Upper lobe of left lung (tissue), 6 donors: ENCODE measurements at regions not wholly inside any gene's neighbourhood (a gene's known extent, or its start where the extent isn't known, plus 50 kb on each side); places are given as distances from the start of the nearest gene placed in this dataset.

Experiments used
- ATAC-seq, 2 donors: fragments of 200-7000 bp; cut with Tn5 transposase; one replicate each; pipeline ENCODE4 v1.9.1; 2022; ENCODE audit warnings: mild to moderate bottlenecking in 2 of 2, moderate library complexity in 2 of 2; ENCODE audit not compliant: low FRiP score in 2 of 2
- DNase-seq, 2 donors: peaks; one replicate each; pipeline ENCODE4 v3.0.0-alpha.2; 2019 to 2020
- H3K27ac ChIP-seq, 4 donors: fragments of 200-600 bp; sonication (generic); one replicate each; pipeline ENCODE4 v1.5.1; 2016 to 2019
- H3K27me3 ChIP-seq, 4 donors: fragments of 200-600 bp; sonication (generic); one replicate each; pipeline ENCODE4 v1.5.1; 2017 to 2019
- H3K36me3 ChIP-seq, 4 donors: fragments of 200-600 bp; sonication (generic); one replicate each; pipeline ENCODE4 v1.5.1; 2016 to 2019
- H3K4me1 ChIP-seq, 4 donors: fragments of 200-600 bp; sonication (generic); one replicate each; pipeline ENCODE4 v1.5.1; 2018 to 2019
- H3K4me3 ChIP-seq, 4 donors: fragments of 200-600 bp; sonication (generic); one replicate each; pipeline ENCODE4 v1.5.1; 2017 to 2019; ENCODE audit warnings: mild to moderate bottlenecking in 2 of 4, moderate library complexity in 1 of 4
- H3K9me3 ChIP-seq, 4 donors: fragments of 200-600 bp; sonication (generic); one replicate each; pipeline ENCODE4 v1.5.1; 2018 to 2019
- EP300 ChIP-seq, 4 donors: sonication (generic); formaldehyde crosslinking; IDR thresholded peaks; one replicate each; pipeline ENCODE4 v1.5.1; 2017; ENCODE audit warnings: antibody characterized with exemption in 4 of 4, control low read depth in 2 of 4
- POLR2A ChIP-seq, 4 donors: fragments of 450-650 bp; IDR thresholded peaks; one replicate each; pipeline ENCODE4 v1.5.1; 2016 to 2017; ENCODE audit warnings: antibody characterized with exemption in 4 of 4, mild to moderate bottlenecking in 2 of 4
- POLR2AphosphoS5 ChIP-seq, 2 donors: sonication (generic); formaldehyde crosslinking; IDR thresholded peaks; one replicate each; pipeline ENCODE4 v1.5.1; 2017; ENCODE audit warnings: antibody characterized with exemption in 2 of 2
- WGBS, 2 donors: methylation state at CpG; one replicate each; pipeline ENCODE4 v1.1.5; 2017 to 2018; 5-methylcytosine and 5-hydroxymethylcytosine counted together
- TF ChIP-seq, protein P1 (sequence below), 6 experiments: fragments of 450-650 bp in 4 of 6; fragments of 200-600 bp in 2 of 6; sonication (generic) in 2 of 6; IDR thresholded peaks; one replicate each; pipeline ENCODE4 v1.5.1; 2016 to 2019; ENCODE audit warnings: antibody characterized with exemption in 6 of 6
- donor health status: DM: no; HTN: no; CAD: no; lungs with moderate emphysema.
- donor health status: DM: no; HTN: yes; CAD: no; lungs with severe emphysema.

DNA sequence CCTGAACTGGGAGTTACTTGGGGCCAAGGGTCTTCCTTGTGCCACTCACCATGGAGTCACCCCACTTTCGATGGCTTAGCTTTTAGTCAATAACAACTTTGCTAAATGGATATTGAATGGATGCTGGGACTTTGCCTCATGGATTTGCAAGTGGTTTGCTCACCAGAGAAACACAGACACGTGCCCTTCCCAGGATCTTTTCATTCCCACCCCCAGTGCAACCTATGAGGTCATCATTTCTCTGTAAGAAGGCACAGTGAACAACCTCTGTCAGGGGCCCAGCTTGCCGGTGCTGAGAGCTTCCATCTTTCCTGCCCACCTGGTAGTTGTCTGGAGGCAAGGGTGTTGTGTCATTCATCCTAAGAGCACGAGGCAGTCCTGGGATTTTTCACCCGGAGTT lies 256.8 kb upstream of the PMEPA1 start:
- no peak for DNase-seq
- ATAC-seq: no peak
- Histone ChIP-seq H3K36me3 (no peaks in the 10 kb centered on the region), H3K27ac (no peak overlapping the region), H3K4me3 (no peak overlapping the region), H3K4me1 (no peaks in the 10 kb centered on the region), H3K27me3 (no peaks in the 10 kb centered on the region), H3K9me3 (no peaks in the 10 kb centered on the region)
- WGBS, 2 donors: 75% methylated on average over 4 to 5 of the region's 5 CpGs
- TF ChIP-seq POLR2A (IDR thresholded peaks at IDR 0.05) (no peak), EP300 (IDR thresholded peaks at IDR 0.05) (no peak), POLR2AphosphoS5 (IDR thresholded peaks at IDR 0.05) (no peak)
- TF ChIP-seq, protein P1, sequence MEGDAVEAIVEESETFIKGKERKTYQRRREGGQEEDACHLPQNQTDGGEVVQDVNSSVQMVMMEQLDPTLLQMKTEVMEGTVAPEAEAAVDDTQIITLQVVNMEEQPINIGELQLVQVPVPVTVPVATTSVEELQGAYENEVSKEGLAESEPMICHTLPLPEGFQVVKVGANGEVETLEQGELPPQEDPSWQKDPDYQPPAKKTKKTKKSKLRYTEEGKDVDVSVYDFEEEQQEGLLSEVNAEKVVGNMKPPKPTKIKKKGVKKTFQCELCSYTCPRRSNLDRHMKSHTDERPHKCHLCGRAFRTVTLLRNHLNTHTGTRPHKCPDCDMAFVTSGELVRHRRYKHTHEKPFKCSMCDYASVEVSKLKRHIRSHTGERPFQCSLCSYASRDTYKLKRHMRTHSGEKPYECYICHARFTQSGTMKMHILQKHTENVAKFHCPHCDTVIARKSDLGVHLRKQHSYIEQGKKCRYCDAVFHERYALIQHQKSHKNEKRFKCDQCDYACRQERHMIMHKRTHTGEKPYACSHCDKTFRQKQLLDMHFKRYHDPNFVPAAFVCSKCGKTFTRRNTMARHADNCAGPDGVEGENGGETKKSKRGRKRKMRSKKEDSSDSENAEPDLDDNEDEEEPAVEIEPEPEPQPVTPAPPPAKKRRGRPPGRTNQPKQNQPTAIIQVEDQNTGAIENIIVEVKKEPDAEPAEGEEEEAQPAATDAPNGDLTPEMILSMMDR (IDR thresholded peaks at IDR 0.05): no peak

DNA sequence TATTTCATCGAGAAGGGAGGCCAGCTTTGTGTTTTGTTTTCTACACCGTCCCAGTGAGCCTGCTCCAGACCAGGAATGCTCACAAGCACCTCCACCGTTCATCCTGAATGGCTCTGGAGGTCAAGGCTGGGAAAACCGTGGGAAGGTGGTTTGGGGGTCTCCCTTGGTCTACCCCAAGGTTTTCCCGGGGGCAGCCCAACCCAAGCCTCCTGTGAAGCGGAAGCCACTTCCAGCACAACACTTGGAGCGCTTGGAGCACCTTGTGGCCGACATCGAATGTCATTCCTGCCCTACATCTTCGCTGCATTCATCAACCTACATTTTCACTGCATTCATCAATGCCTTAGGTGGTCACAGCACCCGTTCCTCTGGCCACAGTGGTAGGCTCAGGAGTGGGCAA lies 255.6 kb upstream of the PMEPA1 start:
- H3K4me3 ChIP-seq: no peak overlapping the region
- ATAC-seq: no peak

DNA sequence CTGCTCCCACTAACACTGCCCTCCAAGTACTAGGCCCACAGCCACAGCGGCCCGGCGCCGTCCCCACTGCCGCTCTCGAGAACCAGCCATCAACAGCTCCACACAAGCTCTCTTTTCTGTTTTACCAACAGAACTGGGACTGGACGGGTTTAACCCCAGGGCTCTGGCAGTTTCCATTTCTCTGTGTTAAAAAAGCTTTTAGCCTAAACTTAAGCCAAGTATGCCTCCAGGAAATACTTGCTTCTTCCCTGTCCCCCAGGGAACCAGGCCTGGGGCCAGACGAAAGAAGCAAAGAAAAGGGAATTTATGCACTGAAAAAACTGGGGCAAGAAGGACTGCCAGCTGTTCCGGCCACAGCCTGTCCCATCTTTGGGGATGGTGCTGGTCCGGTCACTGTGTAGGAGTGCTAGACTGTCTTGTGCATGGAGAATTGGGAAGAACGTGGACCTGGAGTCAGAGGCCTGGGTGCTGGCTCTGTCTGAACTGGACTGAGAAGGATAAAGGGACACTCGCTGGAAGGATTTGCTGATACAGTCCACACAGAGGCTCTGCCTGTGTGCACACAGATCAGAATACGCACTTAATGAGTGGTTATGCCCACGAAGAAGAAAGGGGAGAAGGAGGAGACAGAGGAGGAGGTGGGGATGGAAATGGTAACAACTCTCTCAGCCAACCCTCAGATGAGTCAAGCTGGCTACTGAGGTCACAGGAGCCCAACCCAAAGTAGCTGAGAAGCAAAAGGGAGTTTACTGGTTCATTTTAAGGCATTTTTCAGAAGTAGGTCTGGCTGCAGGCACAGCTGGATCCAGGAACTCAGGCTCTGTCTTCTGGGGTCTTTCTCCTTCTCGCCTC lies 254.4 kb upstream of the PMEPA1 start:
- no peak for TF ChIP-seq POLR2AphosphoS5 (IDR thresholded peaks at IDR 0.05)
- no peak for TF ChIP-seq EP300 (IDR thresholded peaks at IDR 0.05)
- TF ChIP-seq, protein P1 (IDR thresholded peaks at IDR 0.05): no peak
- no peak for TF ChIP-seq POLR2A (IDR thresholded peaks at IDR 0.05)
- H3K36me3 ChIP-seq: no peaks in the 10 kb centered on the region
- ATAC-seq (peak in 1 of 2 donors; percentile 85), DNase-seq (peak in 1 of 2 donors; percentile 85)
- 84 to 88% methylated on average over 15 of the region's 15 CpGs for WGBS, 2 donors
- no peaks in the 10 kb centered on the region for H3K4me1 ChIP-seq
- H3K27ac ChIP-seq: no peak overlapping the region
- no peaks in the 10 kb centered on the region for H3K9me3 ChIP-seq
- no peaks in the 10 kb centered on the region for H3K27me3 ChIP-seq
- H3K4me3 ChIP-seq: no peak overlapping the region

More for the DNA sequence above, 255.6 kb upstream of the PMEPA1 start:
- H3K4me1 ChIP-seq: no peaks in the 10 kb centered on the region
- no peak overlapping the region for H3K27ac ChIP-seq
- H3K9me3 ChIP-seq: no peaks in the 10 kb centered on the region
- no peaks in the 10 kb centered on the region for H3K27me3 ChIP-seq
- WGBS, 2 donors: 84 to 90% methylated on average over 11 of the region's 11 CpGs
- TF ChIP-seq POLR2A (IDR thresholded peaks at IDR 0.05) (no peak), EP300 (IDR thresholded peaks at IDR 0.05) (no peak), POLR2AphosphoS5 (IDR thresholded peaks at IDR 0.05) (no peak)
- TF ChIP-seq, protein P1 (IDR thresholded peaks at IDR 0.05): no peak
- no peaks in the 10 kb centered on the region for H3K36me3 ChIP-seq
- no peak for DNase-seq

DNA sequence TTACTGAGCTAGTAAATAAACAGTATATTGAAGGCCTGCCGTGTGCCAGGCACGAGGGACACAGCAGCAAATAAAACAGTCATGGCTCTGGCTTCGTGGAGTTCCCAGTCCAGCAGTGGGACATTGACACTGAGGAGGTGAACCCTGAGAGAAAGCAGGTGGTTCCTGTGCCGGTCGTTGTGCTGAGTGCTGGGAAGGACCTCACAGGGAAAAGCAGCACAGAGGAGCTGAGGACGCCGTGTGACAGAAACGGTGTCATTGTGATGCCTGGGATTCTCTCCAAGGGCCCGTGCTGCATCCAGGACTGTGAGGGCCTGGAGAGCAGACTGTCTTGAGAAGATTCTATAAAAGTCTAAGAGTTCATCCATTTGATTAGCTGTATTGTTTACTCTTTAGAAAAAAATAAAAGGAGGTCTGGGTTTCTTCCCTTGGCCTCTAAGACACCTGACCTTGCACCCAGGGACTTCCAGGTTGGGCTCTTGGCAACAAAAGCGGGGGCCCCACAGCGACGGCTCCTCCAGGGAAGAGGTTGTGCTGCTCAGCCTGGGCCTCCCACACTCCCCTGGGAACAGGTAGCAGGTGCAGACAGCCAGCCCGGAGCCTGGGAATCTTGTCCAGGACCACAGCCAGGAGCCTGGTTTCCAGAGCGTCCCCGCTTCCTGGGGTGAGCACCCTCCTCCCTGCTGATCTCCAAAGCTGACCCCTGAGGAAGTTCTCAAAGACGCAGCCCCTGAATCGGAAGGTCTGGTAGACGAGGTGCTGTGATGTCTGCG lies 251.2 kb upstream of the PMEPA1 start:
- WGBS, 2 donors: 71 to 74% methylated on average over 18 to 19 of the region's 19 CpGs
- H3K9me3 ChIP-seq: no peaks in the 10 kb centered on the region
- ATAC-seq (no peak), DNase-seq (no peak)
- H3K36me3 ChIP-seq: no peaks in the 10 kb centered on the region
- no peak overlapping the region for H3K4me3 ChIP-seq
- TF ChIP-seq EP300 (IDR thresholded peaks at IDR 0.05): no peak
- no peaks in the 10 kb centered on the region for H3K27me3 ChIP-seq
- no peak overlapping the region for H3K27ac ChIP-seq
- no peaks in the 10 kb centered on the region for H3K4me1 ChIP-seq

DNA sequence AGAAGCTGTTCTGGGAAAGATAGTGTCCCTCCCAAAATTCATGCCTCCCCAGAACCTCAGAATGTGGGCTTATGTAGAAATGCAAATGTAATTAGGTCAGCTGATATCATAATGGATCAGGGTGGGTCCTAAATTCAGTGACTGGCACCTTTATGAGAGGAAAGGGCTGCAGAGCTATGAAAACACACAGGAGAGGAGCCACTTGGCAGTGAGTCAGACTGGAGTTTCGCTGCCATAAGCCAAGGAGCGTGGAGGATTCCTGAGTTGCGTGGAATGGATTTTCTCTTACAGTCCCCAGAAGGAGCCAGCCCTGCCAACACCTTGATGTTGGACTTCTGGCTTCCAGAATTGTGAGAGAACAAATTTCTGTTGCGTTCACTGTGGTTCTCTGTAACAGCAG lies 249.8 kb upstream of the PMEPA1 start:
- H3K4me1 ChIP-seq: no peaks in the 10 kb centered on the region
- no peak overlapping the region for H3K27ac ChIP-seq
- DNase-seq (no peak), ATAC-seq (no peak)
- H3K9me3 ChIP-seq: no peaks in the 10 kb centered on the region
- no peak for TF ChIP-seq POLR2A (IDR thresholded peaks at IDR 0.05)
- no peak for TF ChIP-seq POLR2AphosphoS5 (IDR thresholded peaks at IDR 0.05)
- TF ChIP-seq EP300 (IDR thresholded peaks at IDR 0.05): no peak
- TF ChIP-seq, protein P1 (IDR thresholded peaks at IDR 0.05): no peak
- WGBS, 2 donors: 94 to 97% methylated on average over 4 of the region's 4 CpGs
- no peaks in the 10 kb centered on the region for H3K36me3 ChIP-seq
- no peaks in the 10 kb centered on the region for H3K27me3 ChIP-seq
- H3K4me3 ChIP-seq: no peak overlapping the region
